Stimulated activated CD4-positive, alpha-beta T cell treated with anti-CD3 and anti-CD28 coated beads, TNF-alpha, amount 100 ng/mL, for 4 hours (primary cell): ENCODE measurements at regions not wholly inside any gene's neighbourhood (a gene's known extent, or its start where the extent isn't known, plus 50 kb on each side); places are given as distances from the start of the nearest gene placed in this dataset.

ENCODE experiments used
- DNase-seq, 3 experiments: peaks; one replicate each; pipeline ENCODE4 v3.0.0-alpha.2; 2020; ENCODE audit warnings: low read depth in 3 of 3

- DNase-seq, result no peak
Measured at GRCh38 chr12:67496581-67496980, 152.0 kb upstream of the DYRK2 start.

GRCh38 chr12:67498991-67499390 lies 149.6 kb upstream of the DYRK2 start:
- DNase-seq, result no peak

GRCh38 chr12:67501362-67501761 lies 147.2 kb upstream of the DYRK2 start:
- no peak for DNase-seq

- no peak for DNase-seq
Measured at GRCh38 chr12:67504026-67504425, 144.5 kb upstream of the DYRK2 start.

- DNase-seq, result no peak
Measured at GRCh38 chr12:67506739-67507138, 141.8 kb upstream of the DYRK2 start.

- DNase-seq, result no peak
Measured at GRCh38 chr12:67508830-67509229, 139.7 kb upstream of the DYRK2 start.

GRCh38 chr12:67509666-67510386 lies 138.7 kb upstream of the DYRK2 start:
- DNase-seq, result no peak

- no peak for DNase-seq
Measured at GRCh38 chr12:67512061-67512460, 136.5 kb upstream of the DYRK2 start.

- DNase-seq, result no peak
Measured at GRCh38 chr12:67514502-67514901, 134.0 kb upstream of the DYRK2 start.

GRCh38 chr12:67515679-67516340 lies 132.7 kb upstream of the DYRK2 start:
- no peak for DNase-seq

GRCh38 chr12:67517181-67517887 lies 131.2 kb upstream of the DYRK2 start:
- DNase-seq, result no peak

GRCh38 chr12:67519484-67520433 lies 128.8 kb upstream of the DYRK2 start:
- no peak for DNase-seq

GRCh38 chr12:67520606-67521005 lies 127.9 kb upstream of the DYRK2 start:
- DNase-seq, result no peak

- DNase-seq, result no peak
Measured at GRCh38 chr12:67522222-67522621, 126.3 kb upstream of the DYRK2 start.

GRCh38 chr12:67523538-67523937 lies 125.0 kb upstream of the DYRK2 start:
- no peak for DNase-seq

- no peak for DNase-seq
Measured at GRCh38 chr12:67524861-67525616, 123.5 kb upstream of the DYRK2 start.

GRCh38 chr12:67525617-67525884 lies 123.0 kb upstream of the DYRK2 start:
- no peak for DNase-seq

GRCh38 chr12:67526129-67526528 lies 122.4 kb upstream of the DYRK2 start:
- DNase-seq, result no peak

- DNase-seq, result no peak
Measured at GRCh38 chr12:67531051-67531450, 117.5 kb upstream of the DYRK2 start.

- DNase-seq, result no peak
Measured at GRCh38 chr12:67531501-67531900, 117.0 kb upstream of the DYRK2 start.

GRCh38 chr12:67533159-67533558 lies 115.4 kb upstream of the DYRK2 start:
- DNase-seq, result no peak
